GM23338 (cell line): ENCODE measurements at regions not wholly inside any gene's neighbourhood (a gene's known extent, or its start where the extent isn't known, plus 50 kb on each side); places are given as distances from the start of the nearest gene placed in this dataset.
A peak's percentile ranks its signal among the peaks of the same experiment; 100 is the strongest.

Source experiments
- ATAC-seq: fragments of 200-7000 bp; cut with Tn5 transposase; 3 replicates; pipeline ENCODE4 v1.9.1; 2020
- DNase-seq: peaks from one replicate; pipeline ENCODE4 v3.0.0-alpha.2; 2015; ENCODE audit warnings: low spot score
- H2AFZ ChIP-seq: fragments of 200-600 bp; sonication (generic); 2 replicates; pipeline ENCODE4 v1.8.0; 2016; ENCODE audit warnings: antibody characterized with exemption, mild to moderate bottlenecking, moderate library complexity
- H3F3A ChIP-seq: fragments of 200-600 bp; sonication (generic); replicated peaks from 2 replicates; pipeline ENCODE4 v1.8.0; 2017; ENCODE audit warnings: antibody characterized with exemption, mixed run types, low read depth
- H3K27ac ChIP-seq: fragments of 200-600 bp; sonication (generic); 2 replicates; pipeline ENCODE4 v1.6.1; 2016; ENCODE audit warnings: low read depth
- H3K27me3 ChIP-seq: fragments of 200-600 bp; sonication (generic); 2 replicates; pipeline ENCODE4 v1.8.0; 2016; ENCODE audit warnings: mild to moderate bottlenecking, mixed run types, moderate library complexity; ENCODE audit not compliant: insufficient read depth
- H3K36me3 ChIP-seq: fragments of 200-600 bp; sonication (generic); 2 replicates; pipeline ENCODE4 v1.8.0; 2016; ENCODE audit warnings: mild to moderate bottlenecking; ENCODE audit not compliant: insufficient read depth
- H3K4me1 ChIP-seq: fragments of 200-600 bp; sonication (generic); 2 replicates; pipeline ENCODE4 v1.8.0; 2016; ENCODE audit warnings: mild to moderate bottlenecking, moderate library complexity; ENCODE audit not compliant: insufficient read depth
- H3K4me2 ChIP-seq: fragments of 200-600 bp; sonication (generic); 2 replicates; pipeline ENCODE4 v1.7.1; 2017; ENCODE audit warnings: mixed run types
- H3K4me3 ChIP-seq: fragments of 200-600 bp; sonication (generic); 2 replicates; pipeline ENCODE4 v1.6.1; 2016; ENCODE audit warnings: mixed run types
- H3K79me2 ChIP-seq: fragments of 200-600 bp; sonication (generic); replicated peaks from 2 replicates; pipeline ENCODE4 v1.8.0; 2017; ENCODE audit warnings: mild to moderate bottlenecking; ENCODE audit not compliant: insufficient read depth
- H3K9me2 ChIP-seq: fragments of 200-600 bp; sonication (generic); 2 replicates; pipeline ENCODE4 v1.8.0; 2017; ENCODE audit not compliant: insufficient read depth
- H4K20me1 ChIP-seq: fragments of 200-600 bp; sonication (generic); replicated peaks from 2 replicates; pipeline ENCODE4 v1.8.0; 2017; ENCODE audit warnings: mild to moderate bottlenecking; ENCODE audit not compliant: insufficient read depth
- H3K27ac Mint-ChIP-seq: 2 replicates; pipeline ENCODE4 v1.8.0; 2020; ENCODE audit warnings: inconsistent platforms, mild to moderate bottlenecking, moderate library complexity, mixed read lengths
- H3K27me3 Mint-ChIP-seq: 3 replicates; pipeline ENCODE4 v1.8.0; 2022; ENCODE audit warnings: low read depth, mild to moderate bottlenecking, moderate library complexity, mixed read lengths, inconsistent platforms; ENCODE audit not compliant: insufficient read depth, poor library complexity
- H3K36me3 Mint-ChIP-seq: 3 replicates; pipeline ENCODE4 v1.8.0; 2021; ENCODE audit warnings: low read depth, mild to moderate bottlenecking, inconsistent platforms, moderate library complexity, mixed read lengths
- H3K4me1 Mint-ChIP-seq: 3 replicates; pipeline ENCODE4 v1.8.0; 2020; ENCODE audit warnings: mild to moderate bottlenecking, inconsistent platforms, mixed read lengths
- H3K4me3 Mint-ChIP-seq: 3 replicates; pipeline ENCODE4 v1.8.0; 2021; ENCODE audit warnings: moderate library complexity, mild to moderate bottlenecking, inconsistent platforms, mixed read lengths
- H3K9me3 Mint-ChIP-seq: 3 replicates; pipeline ENCODE4 v1.8.0; 2020; ENCODE audit warnings: moderate library complexity, mild to moderate bottlenecking, inconsistent platforms, mixed read lengths
- JUNB ChIP-seq: IDR thresholded peaks from one replicate; pipeline ENCODE4 v1.6.1; 2016; ENCODE audit warnings: antibody characterized with exemption; ENCODE audit not compliant: unreplicated experiment
- POLR2AphosphoS5 ChIP-seq: IDR thresholded peaks from 2 replicates; pipeline ENCODE4 v1.6.1; 2016; ENCODE audit warnings: antibody characterized with exemption, low read depth
- ZNF462 ChIP-seq: fragments of 250-450 bp; sonication (Bioruptor Pico); IDR thresholded peaks from 2 replicates; pipeline ENCODE4 v1.5.0; 2020; ENCODE audit warnings: mild to moderate bottlenecking, moderate library complexity

GRCh38 chr4:137029026-137029425 is 503.3 kb downstream of the PCDH18 start (continued):
- no peak for TF ChIP-seq ZNF462 (CRISPR knock-in tag)
- TF ChIP-seq POLR2AphosphoS5: no peak

- ATAC-seq: peak; percentile 71
- TF ChIP-seq ZNF462 (CRISPR knock-in tag): 0 out of 2 replicates have a peak, but pooled peaks have one; percentile 55
- TF ChIP-seq JUNB: no peak
- peak; percentile 11 for DNase-seq
- Mint-ChIP-seq H3K4me1 (peaks cover 10% of the 10 kb centered on the region), H3K4me3 (no peak overlapping the region), H3K27ac (0 out of 2 replicates have a peak overlapping the region, but pooled peaks have one; percentile 6), H3K9me3 (no peaks in the 10 kb centered on the region; the same call in 2 of the 3 replicates), H3K27me3 (peaks cover 2% of the 10 kb centered on the region), H3K36me3 (no peaks in the 10 kb centered on the region)
- Histone ChIP-seq H3K9me2 (peaks cover 4% of the 10 kb centered on the region; the same call in 1 of the 2 replicates), H3K4me3 (no peak overlapping the region), H4K20me1 (no peaks in the 10 kb centered on the region), H3K27me3 (no peaks in the 10 kb centered on the region), H3K36me3 (no peaks in the 10 kb centered on the region), H3F3A (no peaks in the 10 kb centered on the region), H3K27ac (no peak overlapping the region), H3K4me1 (no peaks in the 10 kb centered on the region; the same call in 1 of the 2 replicates), H3K4me2 (no peak overlapping the region), H3K79me2 (no peaks in the 10 kb centered on the region), H2AFZ (no peak overlapping the region)
Measured at GRCh38 chr4:137025484-137026059, 506.7 kb downstream of the PCDH18 start.
